Fibroblast of pulmonary artery (primary cell): ENCODE measurements at regions not wholly inside any gene's neighbourhood (a gene's known extent, or its start where the extent isn't known, plus 50 kb on each side); places are given as distances from the start of the nearest gene placed in this dataset.

ENCODE experiments used
- DNase-seq: peaks from one replicate; pipeline ENCODE4 v3.0.0-alpha.2; 2010; ENCODE audit warnings: low read depth
- H3K4me3 ChIP-seq: replicated peaks from 2 replicates; pipeline ENCODE4 v1.5.1; 2011; ENCODE audit warnings: low read depth, mild to moderate bottlenecking, control low read depth, low read length, moderate library complexity
- TF ChIP-seq, protein P1 (sequence below): IDR thresholded peaks from 2 replicates; pipeline ENCODE4 v1.5.1; 2011; ENCODE audit warnings: mild to moderate bottlenecking, control low read depth, low read length, inconsistent platforms; ENCODE audit errors: missing control alignments

DNA sequence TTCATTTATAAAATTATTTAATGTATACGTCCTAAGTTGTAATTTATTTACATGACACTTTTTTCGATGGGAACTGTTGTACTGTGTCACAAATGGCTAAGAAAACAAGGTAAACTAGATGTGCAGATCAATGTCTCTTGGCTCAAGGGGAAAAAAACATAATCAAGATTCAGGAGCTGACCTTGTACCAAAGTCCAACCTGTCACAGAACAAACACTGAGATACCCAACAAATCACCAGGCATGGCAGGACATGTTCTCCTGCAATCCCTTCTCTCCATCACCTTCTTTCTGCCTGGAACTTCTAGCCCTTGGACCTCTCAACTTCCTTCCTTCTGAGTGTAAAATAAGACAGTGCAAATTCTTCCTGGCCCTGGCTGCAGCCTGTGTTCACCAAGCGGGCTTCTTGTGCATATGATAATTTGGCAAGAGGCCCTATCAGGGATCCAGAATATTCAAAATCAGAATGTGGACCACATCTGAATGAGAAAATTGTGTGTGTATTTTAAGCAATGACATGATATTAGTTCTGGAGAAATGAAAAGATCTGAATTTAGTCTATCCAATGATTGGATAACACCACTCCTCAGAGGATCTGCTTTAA is 445.9 kb downstream of the ZNF536 start:
- no peak for DNase-seq
- H3K4me3 ChIP-seq, result no peak overlapping the region
- TF ChIP-seq, protein P1, sequence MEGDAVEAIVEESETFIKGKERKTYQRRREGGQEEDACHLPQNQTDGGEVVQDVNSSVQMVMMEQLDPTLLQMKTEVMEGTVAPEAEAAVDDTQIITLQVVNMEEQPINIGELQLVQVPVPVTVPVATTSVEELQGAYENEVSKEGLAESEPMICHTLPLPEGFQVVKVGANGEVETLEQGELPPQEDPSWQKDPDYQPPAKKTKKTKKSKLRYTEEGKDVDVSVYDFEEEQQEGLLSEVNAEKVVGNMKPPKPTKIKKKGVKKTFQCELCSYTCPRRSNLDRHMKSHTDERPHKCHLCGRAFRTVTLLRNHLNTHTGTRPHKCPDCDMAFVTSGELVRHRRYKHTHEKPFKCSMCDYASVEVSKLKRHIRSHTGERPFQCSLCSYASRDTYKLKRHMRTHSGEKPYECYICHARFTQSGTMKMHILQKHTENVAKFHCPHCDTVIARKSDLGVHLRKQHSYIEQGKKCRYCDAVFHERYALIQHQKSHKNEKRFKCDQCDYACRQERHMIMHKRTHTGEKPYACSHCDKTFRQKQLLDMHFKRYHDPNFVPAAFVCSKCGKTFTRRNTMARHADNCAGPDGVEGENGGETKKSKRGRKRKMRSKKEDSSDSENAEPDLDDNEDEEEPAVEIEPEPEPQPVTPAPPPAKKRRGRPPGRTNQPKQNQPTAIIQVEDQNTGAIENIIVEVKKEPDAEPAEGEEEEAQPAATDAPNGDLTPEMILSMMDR, result no peak

DNA sequence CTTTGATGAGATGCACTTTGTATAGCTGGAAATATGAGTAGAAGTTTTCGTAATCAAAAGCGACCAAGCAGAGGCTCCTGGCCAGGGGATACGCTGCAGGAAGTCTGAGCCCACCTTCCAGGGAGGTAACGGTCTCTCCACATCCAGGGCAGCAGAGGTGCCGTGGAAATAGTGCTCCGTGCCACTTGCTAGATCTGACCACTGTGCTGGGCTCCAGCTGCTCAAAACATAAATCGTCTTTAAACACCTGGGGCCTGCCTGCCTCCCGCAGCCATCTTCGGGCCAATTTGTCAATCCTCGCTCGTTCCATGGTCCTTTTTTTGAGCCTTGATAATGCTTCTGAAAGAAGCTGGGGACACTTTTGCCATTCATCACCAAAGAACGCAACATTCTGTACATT is 445.0 kb downstream of the ZNF536 start:
- no peak overlapping the region for H3K4me3 ChIP-seq
- DNase-seq, result no peak
- TF ChIP-seq, protein P1, result no peak

- TF ChIP-seq, protein P1, result no peak
- no peak for DNase-seq
- no peak overlapping the region for H3K4me3 ChIP-seq
These were observed 443.9 kb downstream of the ZNF536 start for GRCh38 chr19:30815889-30816580.

GRCh38 chr19:30812099-30812678 is 440.0 kb downstream of the ZNF536 start:
- no peak overlapping the region for H3K4me3 ChIP-seq
- TF ChIP-seq, protein P1, result no peak
- DNase-seq, result no peak

- TF ChIP-seq, protein P1, result no peak
- no peak overlapping the region for H3K4me3 ChIP-seq
- DNase-seq, result no peak
These were observed 439.4 kb downstream of the ZNF536 start for GRCh38 chr19:30811397-30812098.

GRCh38 chr19:30810726-30811125 is 438.5 kb downstream of the ZNF536 start:
- no peak for DNase-seq
- H3K4me3 ChIP-seq, result no peak overlapping the region
- TF ChIP-seq, protein P1, result no peak
